Keratinocyte (primary cell): ENCODE measurements at regions not wholly inside any gene's neighbourhood (a gene's known extent, or its start where the extent isn't known, plus 50 kb on each side); places are given as distances from the start of the nearest gene placed in this dataset.

Experiments used
- DNase-seq: peaks from one replicate; pipeline ENCODE4 v3.0.0-alpha.2; 2011; ENCODE audit warnings: low read depth, missing footprints, low spot score
- FAIRE-seq: peaks from 2 replicates; lab custom pipeline; 2011; peaks lifted over from hg19 to GRCh38; lab: Jason Lieb, UNC
- H2AFZ ChIP-seq: 2 replicates; pipeline ENCODE4 v1.6.0; 2012; ENCODE audit warnings: low read length, control low read depth, inconsistent platforms; ENCODE audit not compliant: control insufficient read depth
- H3K27ac ChIP-seq: 2 replicates; pipeline ENCODE4 v1.5.1; 2011; ENCODE audit warnings: low read length; ENCODE audit not compliant: control insufficient read depth, insufficient read depth
- H3K27me3 ChIP-seq: 3 replicates; pipeline ENCODE4 v1.6.0; 2011; ENCODE audit warnings: low read length; ENCODE audit not compliant: control insufficient read depth, insufficient read depth; ENCODE audit errors: extremely low read depth
- H3K36me3 ChIP-seq, 2 experiments: 2 replicates in 1 of 2; 3 replicates in 1 of 2; pipeline ENCODE4 v1.5.1; 2011; ENCODE audit warnings: low read length in 2 of 2, mild to moderate bottlenecking in 1 of 2; ENCODE audit not compliant: control insufficient read depth in 2 of 2, insufficient read depth in 2 of 2; ENCODE audit errors: extremely low read depth in 1 of 2
- H3K4me1 ChIP-seq: 3 replicates; pipeline ENCODE4 v1.5.1; 2011; ENCODE audit warnings: low read length; ENCODE audit not compliant: control insufficient read depth, insufficient read depth; ENCODE audit errors: extremely low read depth
- H3K4me2 ChIP-seq: 3 replicates; pipeline ENCODE4 v1.6.0; 2011; ENCODE audit warnings: low read depth, low read length; ENCODE audit not compliant: control insufficient read depth, insufficient read depth; ENCODE audit errors: extremely low read depth
- H3K4me3 ChIP-seq, 3 experiments: fragments of 200-600 bp in 1 of 3; sonication (generic) in 1 of 3; 2 replicates in 2 of 3; 3 replicates in 1 of 3; pipeline ENCODE4 v1.5.1; 2011 to 2016; ENCODE audit warnings: low read length in 3 of 3, mild to moderate bottlenecking in 3 of 3, control low read depth in 2 of 3, inconsistent platforms in 1 of 3, low read depth in 1 of 3, mixed read lengths in 1 of 3, mixed run types in 1 of 3, moderate library complexity in 1 of 3; ENCODE audit not compliant: control insufficient read depth in 2 of 3, insufficient read depth in 2 of 3; ENCODE audit errors: extremely low read depth in 1 of 3
- H3K79me2 ChIP-seq: 2 replicates; pipeline ENCODE4 v1.6.0; 2012; ENCODE audit warnings: low read length; ENCODE audit not compliant: control insufficient read depth, insufficient read depth
- H3K9ac ChIP-seq: 3 replicates; pipeline ENCODE4 v1.6.0; 2011; ENCODE audit warnings: low read length; ENCODE audit not compliant: control insufficient read depth, insufficient read depth; ENCODE audit errors: extremely low read depth
- H3K9me1 ChIP-seq: 3 replicates; pipeline ENCODE4 v1.6.0; 2011; ENCODE audit warnings: low read length; ENCODE audit not compliant: control insufficient read depth, insufficient read depth; ENCODE audit errors: extremely low read depth
- H3K9me3 ChIP-seq: 2 replicates; pipeline ENCODE4 v1.5.1; 2012; ENCODE audit warnings: low read depth, low read length; ENCODE audit not compliant: control insufficient read depth
- H4K20me1 ChIP-seq: 3 replicates; pipeline ENCODE4 v1.6.0; 2011; ENCODE audit warnings: low read length; ENCODE audit not compliant: control insufficient read depth, insufficient read depth; ENCODE audit errors: extremely low read depth
- EZH2 ChIP-seq: IDR thresholded peaks from one replicate; pipeline ENCODE4 v1.6.1; 2012; ENCODE audit warnings: inconsistent platforms, mild to moderate bottlenecking, low read length, moderate library complexity
- dilution Hi-C: fragments of 300-500 bp; cut with MboI; formaldehyde crosslinking; loops from one replicate; pipeline ENCODE4 v1.7.0; 2020; ENCODE audit warnings: low sequenced_read_pairs; ENCODE audit not compliant: extremely low pct_ligation_motif_present
- TF ChIP-seq, protein P1 (sequence below), 3 experiments: IDR thresholded peaks in 1 of 3; conservative IDR thresholded peaks in 1 of 3; optimal IDR thresholded peaks in 1 of 3; 2 replicates in 2 of 3; 3 replicates in 1 of 3; pipeline versions ENCODE3 to v1.5.1; 2011; ENCODE audit warnings: low read length in 3 of 3, mild to moderate bottlenecking in 3 of 3, moderate library complexity in 2 of 3, control low read depth in 1 of 3, inconsistent platforms in 1 of 3; ENCODE audit not compliant: insufficient read depth in 2 of 3; ENCODE audit errors: extremely low read depth in 1 of 3

DNA sequence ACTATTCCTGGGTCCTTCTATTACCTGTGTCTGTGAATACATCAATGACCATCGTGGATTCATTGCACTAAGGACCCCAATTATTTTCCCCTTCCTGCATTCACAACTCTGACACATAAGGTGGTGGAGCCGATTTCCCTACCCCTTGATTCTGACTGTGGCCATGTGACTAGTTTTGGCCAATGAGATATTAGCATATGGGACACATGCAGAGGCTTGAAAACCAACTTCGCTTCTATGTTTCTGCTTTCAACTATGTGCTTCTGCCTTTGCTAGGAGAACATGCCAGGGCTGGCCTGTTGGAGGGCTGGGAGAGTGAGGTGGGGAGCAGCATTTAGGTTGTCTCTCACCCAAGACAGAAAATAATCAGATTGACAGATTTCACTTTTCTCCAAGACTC is 483.1 kb upstream of the JAG1 start:
- dilution Hi-C loops, result no loop called here
- FAIRE-seq, result peak; percentile 95

DNA sequence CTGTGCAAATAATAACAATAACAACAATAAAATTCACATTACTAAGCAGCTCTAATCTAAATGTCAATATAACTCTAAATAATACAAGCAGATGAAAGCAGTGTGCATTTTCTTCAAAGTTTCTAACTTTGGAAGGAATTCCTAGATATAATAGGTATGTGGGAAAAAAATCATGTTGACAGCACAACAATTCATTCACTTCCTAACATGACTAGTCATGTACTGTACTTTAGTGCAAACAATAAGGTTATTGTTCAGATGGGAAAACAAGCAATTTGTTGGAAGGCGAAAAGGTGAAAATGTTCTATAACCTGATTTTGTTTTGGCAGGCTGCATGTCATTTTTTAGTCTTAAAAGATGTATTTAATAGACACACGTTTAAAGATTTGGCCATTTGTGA is 484.3 kb upstream of the JAG1 start:
- H3K4me1 ChIP-seq, result peaks cover 36% of the 10 kb centered on the region
- H3K4me3 ChIP-seq, result peak overlapping the region in 1 of 3 experiments; percentile 69
- DNase-seq, result no peak
- peak overlapping the region; percentile 67 for H3K9ac ChIP-seq
- peak overlapping the region; percentile 59 for H3K4me2 ChIP-seq
- no peak overlapping the region for H2AFZ ChIP-seq
- no peaks in the 10 kb centered on the region for H3K36me3 ChIP-seq
- TF ChIP-seq EZH2, result no peak
- TF ChIP-seq, protein P1, sequence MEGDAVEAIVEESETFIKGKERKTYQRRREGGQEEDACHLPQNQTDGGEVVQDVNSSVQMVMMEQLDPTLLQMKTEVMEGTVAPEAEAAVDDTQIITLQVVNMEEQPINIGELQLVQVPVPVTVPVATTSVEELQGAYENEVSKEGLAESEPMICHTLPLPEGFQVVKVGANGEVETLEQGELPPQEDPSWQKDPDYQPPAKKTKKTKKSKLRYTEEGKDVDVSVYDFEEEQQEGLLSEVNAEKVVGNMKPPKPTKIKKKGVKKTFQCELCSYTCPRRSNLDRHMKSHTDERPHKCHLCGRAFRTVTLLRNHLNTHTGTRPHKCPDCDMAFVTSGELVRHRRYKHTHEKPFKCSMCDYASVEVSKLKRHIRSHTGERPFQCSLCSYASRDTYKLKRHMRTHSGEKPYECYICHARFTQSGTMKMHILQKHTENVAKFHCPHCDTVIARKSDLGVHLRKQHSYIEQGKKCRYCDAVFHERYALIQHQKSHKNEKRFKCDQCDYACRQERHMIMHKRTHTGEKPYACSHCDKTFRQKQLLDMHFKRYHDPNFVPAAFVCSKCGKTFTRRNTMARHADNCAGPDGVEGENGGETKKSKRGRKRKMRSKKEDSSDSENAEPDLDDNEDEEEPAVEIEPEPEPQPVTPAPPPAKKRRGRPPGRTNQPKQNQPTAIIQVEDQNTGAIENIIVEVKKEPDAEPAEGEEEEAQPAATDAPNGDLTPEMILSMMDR (optimal IDR thresholded peaks at IDR 0.05 in 1 of 3, IDR thresholded peaks at IDR 0.05 in 1 of 3, conservative IDR thresholded peaks at IDR 0.05 in 1 of 3; ENCODE audit: extremely low read depth in 1 of 3, insufficient read depth in 2 of 3, low read length in 3 of 3), result no peak
- dilution Hi-C loops, result no loop called here
- H3K9me3 ChIP-seq, result no peaks in the 10 kb centered on the region
- no peaks in the 10 kb centered on the region for H4K20me1 ChIP-seq
- H3K27ac ChIP-seq, result peak overlapping the region; percentile 78
- H3K79me2 ChIP-seq, result peaks cover 2% of the 10 kb centered on the region
- no peaks in the 10 kb centered on the region for H3K9me1 ChIP-seq
- peak; percentile 69 for FAIRE-seq
- H3K27me3 ChIP-seq, result no peaks in the 10 kb centered on the region

More for the DNA sequence above, 483.1 kb upstream of the JAG1 start:
- H4K20me1 ChIP-seq, result no peaks in the 10 kb centered on the region
- H3K4me1 ChIP-seq, result peaks cover 36% of the 10 kb centered on the region
- peak overlapping the region; percentile 78 for H3K27ac ChIP-seq
- H2AFZ ChIP-seq, result peak overlapping the region; percentile 85
- peak overlapping the region; percentile 59 for H3K4me2 ChIP-seq
- no peaks in the 10 kb centered on the region for H3K27me3 ChIP-seq
- no peaks in the 10 kb centered on the region for H3K9me3 ChIP-seq
- H3K79me2 ChIP-seq, result peaks cover 2% of the 10 kb centered on the region
- H3K9ac ChIP-seq, result peak overlapping the region; percentile 67
- DNase-seq, result no peak
- H3K4me3 ChIP-seq, result peak overlapping the region; percentile 31 to 69 (median 47)
- no peaks in the 10 kb centered on the region for H3K9me1 ChIP-seq
- no peak for TF ChIP-seq EZH2
- TF ChIP-seq, protein P1 (optimal IDR thresholded peaks at IDR 0.05 in 1 of 3, IDR thresholded peaks at IDR 0.05 in 1 of 3, conservative IDR thresholded peaks at IDR 0.05 in 1 of 3; ENCODE audit: extremely low read depth in 1 of 3, insufficient read depth in 2 of 3, low read length in 3 of 3), result no peak
- no peaks in the 10 kb centered on the region for H3K36me3 ChIP-seq
